Neural cell (in vitro differentiated cells): ENCODE measurements at regions not wholly inside any gene's neighbourhood (a gene's known extent, or its start where the extent isn't known, plus 50 kb on each side); places are given as distances from the start of the nearest gene placed in this dataset.
"Not testable (repeated sequence)": the region's sequence is repeated elsewhere in the genome, so short reads cannot be mapped to it uniquely, and the experiment has no call there.

Experiments
- H2AFZ ChIP-seq: fragments of 200-600, 300-800 bp; sonication (generic), shearing (Covaris generic); 2 replicates; pipeline ENCODE4 v1.6.0; 2014; ENCODE audit warnings: low read depth, mild to moderate bottlenecking, antibody characterized with exemption, low read length, moderate library complexity
- H3F3A ChIP-seq: fragments of 200-600 bp; shearing (Covaris generic); 2 replicates; pipeline ENCODE4 v1.6.1; 2016; ENCODE audit warnings: mild to moderate bottlenecking, moderate library complexity, mixed read lengths, antibody characterized with exemption, low read length; ENCODE audit not compliant: insufficient read depth, poor library complexity, severe bottlenecking
- H3K27ac ChIP-seq: fragments of 200-600, 300-800 bp; sonication (generic), shearing (Covaris generic); 2 replicates; pipeline ENCODE4 v1.5.1; 2014; ENCODE audit warnings: mild to moderate bottlenecking, low read length, moderate library complexity
- H3K27me3 ChIP-seq: fragments of 300-800, 200-600 bp; sonication (generic), shearing (Covaris generic); 2 replicates; pipeline ENCODE4 v1.6.0; 2014; ENCODE audit warnings: mild to moderate bottlenecking, low read depth, low read length, moderate library complexity; ENCODE audit not compliant: insufficient read depth
- H3K36me3 ChIP-seq: fragments of 300-800, 200-600 bp; sonication (generic), shearing (Covaris generic); 2 replicates; pipeline ENCODE4 v1.5.1; 2014; ENCODE audit warnings: mild to moderate bottlenecking, antibody characterized with exemption, low read length, moderate library complexity; ENCODE audit not compliant: insufficient read depth
- H3K4me2 ChIP-seq: fragments of 300-800, 200-600 bp; sonication (generic), shearing (Covaris generic); 2 replicates; pipeline ENCODE4 v1.6.0; 2014; ENCODE audit warnings: mild to moderate bottlenecking, low read length
- H3K4me3 ChIP-seq: fragments of 300-800, 200-600 bp; sonication (generic), shearing (Covaris generic); 2 replicates; pipeline ENCODE4 v1.5.1; 2014; ENCODE audit warnings: mild to moderate bottlenecking, low read length, moderate library complexity
- H3K79me2 ChIP-seq: fragments of 200-600 bp; shearing (Covaris generic); replicated peaks from 2 replicates; pipeline ENCODE4 v1.6.0; 2014; ENCODE audit warnings: mild to moderate bottlenecking, low read length, moderate library complexity; ENCODE audit not compliant: insufficient read depth
- H3K9ac ChIP-seq: fragments of 300-800, 200-600 bp; sonication (generic), shearing (Covaris generic); 2 replicates; pipeline ENCODE4 v1.6.1; 2016; ENCODE audit warnings: mild to moderate bottlenecking, low read length, mixed read lengths
- H3K9me2 ChIP-seq: fragments of 200-600 bp; shearing (Covaris generic); 2 replicates; pipeline ENCODE4 v1.6.1; 2016; ENCODE audit warnings: mild to moderate bottlenecking, low read length, mixed read lengths; ENCODE audit not compliant: insufficient read depth
- H3K9me3 ChIP-seq: fragments of 200-600, 300-800 bp; sonication (generic), shearing (Covaris generic); 2 replicates; pipeline ENCODE4 v1.6.1; 2016; ENCODE audit warnings: mild to moderate bottlenecking, mixed run types, low read length, moderate library complexity, mixed read lengths
- H4K20me1 ChIP-seq: fragments of 200-600 bp; shearing (Covaris generic); 2 replicates; pipeline ENCODE4 v1.6.1; 2016; ENCODE audit warnings: mild to moderate bottlenecking, mixed run types; ENCODE audit not compliant: insufficient read depth
- CTCF ChIP-seq: fragments of 450-650 bp; IDR thresholded peaks from 2 replicates; pipeline ENCODE4 v1.5.1; 2014; ENCODE audit warnings: antibody characterized with exemption, mild to moderate bottlenecking, moderate library complexity; ENCODE audit not compliant: poor library complexity, severe bottlenecking
- EP300 ChIP-seq: fragments of 450-650 bp; conservative IDR thresholded peaks from 2 replicates; pipeline ENCODE4 v1.6.1; 2014; ENCODE audit warnings: antibody characterized with exemption, mild to moderate bottlenecking, moderate library complexity; ENCODE audit not compliant: poor library complexity, severe bottlenecking
- EZH2 ChIP-seq: fragments of 200-600, 300-800 bp; shearing (Covaris generic), sonication (generic); IDR thresholded peaks from 2 replicates; pipeline ENCODE4 v1.6.1; 2014; ENCODE audit warnings: antibody characterized with exemption, low read length, borderline replicate concordance, mild to moderate bottlenecking; ENCODE audit not compliant: insufficient read depth, poor library complexity, severe bottlenecking
- MXI1 ChIP-seq: fragments of 450-650 bp; conservative IDR thresholded peaks from 2 replicates; pipeline ENCODE4 v1.6.1; 2014; ENCODE audit warnings: antibody characterized with exemption, mild to moderate bottlenecking; ENCODE audit not compliant: poor library complexity, severe bottlenecking
- POLR2AphosphoS5 ChIP-seq: IDR thresholded peaks from 2 replicates; pipeline ENCODE4 v1.6.1; 2012
- RAD21 ChIP-seq: fragments of 450-650 bp; conservative IDR thresholded peaks from 2 replicates; pipeline ENCODE4 v1.6.1; 2014; ENCODE audit warnings: antibody characterized with exemption, mild to moderate bottlenecking, moderate library complexity
- REST ChIP-seq: IDR thresholded peaks from 2 replicates; pipeline ENCODE4 v1.6.1; 2012; ENCODE audit warnings: borderline replicate concordance
- SMC3 ChIP-seq: fragments of 450-650 bp; conservative IDR thresholded peaks from 2 replicates; pipeline ENCODE4 v1.6.1; 2014; ENCODE audit warnings: antibody characterized with exemption, mild to moderate bottlenecking, moderate library complexity; ENCODE audit not compliant: poor library complexity
- TAF1 ChIP-seq: IDR thresholded peaks from 2 replicates; pipeline ENCODE4 v1.6.1; 2012; ENCODE audit warnings: low read depth

- no peaks in the 10 kb centered on the region for H4K20me1 ChIP-seq
- no peaks in the 10 kb centered on the region for H3K79me2 ChIP-seq
- H3K9me2 ChIP-seq: no peaks in the 10 kb centered on the region
- no peaks in the 10 kb centered on the region for H3F3A ChIP-seq
- no peak overlapping the region for H3K4me3 ChIP-seq
- H3K36me3 ChIP-seq: no peaks in the 10 kb centered on the region
- no peak overlapping the region for H3K27ac ChIP-seq
- H3K9ac ChIP-seq: no peak overlapping the region
- H3K27me3 ChIP-seq: no peaks in the 10 kb centered on the region
- H2AFZ ChIP-seq: no peak overlapping the region
- no peak overlapping the region for H3K4me2 ChIP-seq
- no peaks in the 10 kb centered on the region for H3K9me3 ChIP-seq
- TF ChIP-seq REST: no peak
- no peak for TF ChIP-seq SMC3
- TF ChIP-seq RAD21: no peak
- TF ChIP-seq EP300: no peak
- TF ChIP-seq TAF1: no peak
Observed at GRCh38 chr4:20192736-20193135, 59.0 kb upstream of the SLIT2 start.

- Histone ChIP-seq H3K27me3 (no peaks in the 10 kb centered on the region), H3K9me3 (peaks cover 3% of the 10 kb centered on the region), H3K9ac (no peak overlapping the region), H3K36me3 (no peaks in the 10 kb centered on the region), H3K9me2 (no peaks in the 10 kb centered on the region), H3F3A (no peaks in the 10 kb centered on the region), H3K79me2 (no peaks in the 10 kb centered on the region), H2AFZ (no peak overlapping the region), H4K20me1 (no peaks in the 10 kb centered on the region), H3K4me2 (no peak overlapping the region), H3K4me3 (no peak overlapping the region), H3K27ac (no peak overlapping the region)
- TF ChIP-seq EZH2 (no peak), POLR2AphosphoS5 (no peak), EP300 (no peak), MXI1 (no peak), SMC3 (no peak), TAF1 (no peak), CTCF (no peak), RAD21 (no peak), REST (no peak)
Observed at GRCh38 chr4:20185103-20185502, 66.6 kb upstream of the SLIT2 start.

GRCh38 chr4:20183131-20183530 lies 68.6 kb upstream of the SLIT2 start:
- not testable (repeated sequence) for H3K9me3 ChIP-seq, H3K9ac ChIP-seq, H4K20me1 ChIP-seq, H3K9me2 ChIP-seq, H3F3A ChIP-seq, H3K27me3 ChIP-seq, H3K27ac ChIP-seq, H2AFZ ChIP-seq, H3K79me2 ChIP-seq, H3K4me2 ChIP-seq, H3K4me3 ChIP-seq, H3K36me3 ChIP-seq
